OCI-LY7 (cell line): ENCODE measurements at regions not wholly inside any gene's neighbourhood (a gene's known extent, or its start where the extent isn't known, plus 50 kb on each side); places are given as distances from the start of the nearest gene placed in this dataset.

Source experiments
- CTCF ChIP-seq: fragments of 200-600 bp; sonication (generic); conservative IDR thresholded peaks from 2 replicates; pipeline ENCODE4 v1.5.1; 2014; ENCODE audit warnings: mild to moderate bottlenecking, antibody characterized with exemption, low read length, moderate library complexity, mixed read lengths
- EZH2phosphoT487 ChIP-seq: fragments of 200-600 bp; sonication (generic); IDR thresholded peaks from 2 replicates; pipeline ENCODE4 v1.6.1; 2018; ENCODE audit warnings: low read depth, borderline replicate concordance, mild to moderate bottlenecking, mixed run types, antibody characterized with exemption, low read length, moderate library complexity, mixed read lengths

DNA sequence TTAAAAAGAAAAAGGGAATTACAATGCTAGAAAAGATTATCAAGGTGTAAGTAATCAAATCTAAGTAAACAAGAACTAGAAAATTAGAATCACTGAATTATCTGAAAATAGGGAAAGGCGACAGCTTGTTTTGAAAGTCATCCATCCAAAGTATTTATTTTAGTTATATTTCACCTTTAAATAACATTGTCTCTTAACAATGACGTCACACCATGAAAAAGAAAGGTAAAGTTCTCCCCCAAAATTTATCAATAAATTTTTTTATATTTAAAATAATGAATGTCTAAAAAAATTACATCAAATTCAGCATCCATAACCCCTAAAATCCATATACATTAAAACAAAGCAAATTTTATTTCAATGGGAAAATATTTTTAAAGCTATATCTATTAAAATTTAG lies 223.2 kb downstream of the RERGL start:
- no peak for TF ChIP-seq CTCF
- TF ChIP-seq EZH2phosphoT487: no peak
